Hypothalamus (tissue), 51 donors: ENCODE measurements at regions not wholly inside any gene's neighbourhood (a gene's known extent, or its start where the extent isn't known, plus 50 kb on each side); places are given as distances from the start of the nearest gene placed in this dataset.

Experiments
- DNase-seq, 51 donors: peaks; one replicate each; lab custom pipeline; 2025; lab: John Stamatoyannopoulos, UW

GRCh38 chr20:24203526-24204183 lies 215.1 kb upstream of the GGTLC1 start:
- DNase-seq: no peak

GRCh38 chr20:24199501-24199900 lies 210.9 kb upstream of the GGTLC1 start:
- DNase-seq: no peak

- no peak for DNase-seq
These were observed 205.6 kb upstream of the GGTLC1 start for GRCh38 chr20:24194143-24194542.

- no peak for DNase-seq
These were observed 202.3 kb upstream of the GGTLC1 start for GRCh38 chr20:24190905-24191304.

GRCh38 chr20:24185791-24186190 lies 197.2 kb upstream of the GGTLC1 start:
- DNase-seq: no peak

- DNase-seq: no peak
These were observed 192.6 kb upstream of the GGTLC1 start for GRCh38 chr20:24181151-24181550.

GRCh38 chr20:24169256-24169655 lies 180.7 kb upstream of the GGTLC1 start:
- DNase-seq: no peak

GRCh38 chr20:24166412-24166811 lies 177.8 kb upstream of the GGTLC1 start:
- DNase-seq: no peak

GRCh38 chr20:24166123-24166381 lies 177.5 kb upstream of the GGTLC1 start:
- DNase-seq: no peak

GRCh38 chr20:24165301-24166122 lies 176.9 kb upstream of the GGTLC1 start:
- no peak for DNase-seq

GRCh38 chr20:24164360-24164759 lies 175.8 kb upstream of the GGTLC1 start:
- DNase-seq: no peak

GRCh38 chr20:24163506-24163905 lies 174.9 kb upstream of the GGTLC1 start:
- DNase-seq: no peak

GRCh38 chr20:24160563-24161281 lies 172.1 kb upstream of the GGTLC1 start:
- peak in 37 of 51 donors; percentile 2 to 66 (median 22) for DNase-seq

- no peak for DNase-seq
These were observed 169.7 kb upstream of the GGTLC1 start for GRCh38 chr20:24158281-24158680.

- DNase-seq: no peak
These were observed 168.6 kb upstream of the GGTLC1 start for GRCh38 chr20:24157213-24157612.

GRCh38 chr20:24153101-24154040 lies 164.8 kb upstream of the GGTLC1 start:
- DNase-seq: peak in 1 of 51 donors; percentile 16

- DNase-seq: no peak
These were observed 163.2 kb upstream of the GGTLC1 start for GRCh38 chr20:24151621-24152294.

GRCh38 chr20:24150406-24150805 lies 161.8 kb upstream of the GGTLC1 start:
- DNase-seq: no peak

GRCh38 chr20:24149881-24150307 lies 161.3 kb upstream of the GGTLC1 start:
- peak in 1 of 51 donors; percentile 10 for DNase-seq

GRCh38 chr20:24149175-24149574 lies 160.6 kb upstream of the GGTLC1 start:
- DNase-seq: no peak
